ENCODE measurements at regions not wholly inside any gene's neighbourhood (a gene's known extent, or its start where the extent isn't known, plus 50 kb on each side); places are given as distances from the start of the nearest gene placed in this dataset.
"Not testable (repeated sequence)": the region's sequence is repeated elsewhere in the genome, so short reads cannot be mapped to it uniquely, and the experiment has no call there.

- no peak for DNase-seq
Measured at GRCh38 chr6:121770943-121771342, 335.5 kb downstream of the GJA1 start.

GRCh38 chr6:121771937-121772720 lies 336.7 kb downstream of the GJA1 start:
- no peak for DNase-seq

- no peak for DNase-seq
Measured at GRCh38 chr6:121776054-121776453, 340.6 kb downstream of the GJA1 start.

- DNase-seq, result peak; percentile 68
Measured at GRCh38 chr6:121780325-121781321, 345.2 kb downstream of the GJA1 start.

GRCh38 chr6:121791396-121792315 lies 356.2 kb downstream of the GJA1 start:
- no peak for DNase-seq

GRCh38 chr6:121794630-121795029 lies 359.2 kb downstream of the GJA1 start:
- DNase-seq, result no peak

GRCh38 chr6:121797598-121797997 lies 362.2 kb downstream of the GJA1 start:
- DNase-seq, result not testable (repeated sequence)

- not testable (repeated sequence) for DNase-seq
Measured at GRCh38 chr6:121798126-121798525, 362.7 kb downstream of the GJA1 start.

GRCh38 chr6:121799574-121799973 lies 364.1 kb downstream of the GJA1 start:
- DNase-seq, result no peak

GRCh38 chr6:121800047-121800446 lies 364.6 kb downstream of the GJA1 start:
- no peak for DNase-seq

GRCh38 chr6:121806116-121806515 lies 370.7 kb downstream of the GJA1 start:
- no peak for DNase-seq

GRCh38 chr6:121809211-121809610 lies 373.8 kb downstream of the GJA1 start:
- no peak for DNase-seq

GRCh38 chr6:121810158-121811032 lies 374.9 kb downstream of the GJA1 start:
- no peak for DNase-seq

GRCh38 chr6:121811106-121811505 lies 375.7 kb downstream of the GJA1 start:
- no peak for DNase-seq

- DNase-seq, result no peak
Measured at GRCh38 chr6:121816361-121816760, 380.9 kb downstream of the GJA1 start.

- no peak for DNase-seq
Measured at GRCh38 chr6:121816906-121817540, 381.6 kb downstream of the GJA1 start.

GRCh38 chr6:121823437-121823851 lies 388.0 kb downstream of the GJA1 start:
- no peak for DNase-seq

- no peak for DNase-seq
Measured at GRCh38 chr6:121826156-121826810, 390.8 kb downstream of the GJA1 start.

GRCh38 chr6:121828146-121828886 lies 392.9 kb downstream of the GJA1 start:
- DNase-seq, result no peak

Data from tongue (tissue), 1 donor.